Endothelial cell of umbilical vein (primary cell): ENCODE measurements at regions not wholly inside any gene's neighbourhood (a gene's known extent, or its start where the extent isn't known, plus 50 kb on each side); places are given as distances from the start of the nearest gene placed in this dataset.

ENCODE experiments used
- CTCF ChIP-seq, 2 donors: IDR thresholded peaks; 1 replicate in 1 of 2; 2 replicates in 1 of 2; pipeline ENCODE4 v1.5.1; 2011; ENCODE audit warnings: low read length in 2 of 2, mild to moderate bottlenecking in 2 of 2, moderate library complexity in 2 of 2, control low read depth in 1 of 2, inconsistent platforms in 1 of 2, low read depth in 1 of 2; ENCODE audit not compliant: insufficient read depth in 1 of 2; ENCODE audit errors: extremely low read depth in 1 of 2
- MAX ChIP-seq: IDR thresholded peaks from 2 replicates; pipeline ENCODE4 v1.6.1; 2011; ENCODE audit not compliant: insufficient read depth, insufficient read length
- MYC ChIP-seq: IDR thresholded peaks from one replicate; pipeline ENCODE4 v1.6.1; 2011; ENCODE audit warnings: mild to moderate bottlenecking, low read depth, low read length
- POLR2A ChIP-seq: IDR thresholded peaks from 2 replicates; pipeline ENCODE4 v1.6.1; 2012; ENCODE audit warnings: low read depth, mild to moderate bottlenecking, control low read depth, low read length

GRCh38 chrX:124605511-124605910 is 259.1 kb downstream of the SH2D1A start:
- TF ChIP-seq CTCF (IDR thresholded peaks at IDR 0.05; ENCODE audit: extremely low read depth in 1 of 2, insufficient read depth in 1 of 2, low read depth in 1 of 2, low read length in 2 of 2) (no peak), MAX (no peak), MYC (no peak), POLR2A (no peak)
